Neural cell (in vitro differentiated cells): ENCODE measurements at regions not wholly inside any gene's neighbourhood (a gene's known extent, or its start where the extent isn't known, plus 50 kb on each side); places are given as distances from the start of the nearest gene placed in this dataset.

ENCODE experiments used
- EP300 ChIP-seq: fragments of 450-650 bp; conservative IDR thresholded peaks from 2 replicates; pipeline ENCODE4 v1.6.1; 2014; ENCODE audit warnings: antibody characterized with exemption, mild to moderate bottlenecking, moderate library complexity; ENCODE audit not compliant: poor library complexity, severe bottlenecking
- EZH2 ChIP-seq: fragments of 200-600, 300-800 bp; shearing (Covaris generic), sonication (generic); IDR thresholded peaks from 2 replicates; pipeline ENCODE4 v1.6.1; 2014; ENCODE audit warnings: antibody characterized with exemption, low read length, borderline replicate concordance, mild to moderate bottlenecking; ENCODE audit not compliant: insufficient read depth, poor library complexity, severe bottlenecking
- MXI1 ChIP-seq: fragments of 450-650 bp; conservative IDR thresholded peaks from 2 replicates; pipeline ENCODE4 v1.6.1; 2014; ENCODE audit warnings: antibody characterized with exemption, mild to moderate bottlenecking; ENCODE audit not compliant: poor library complexity, severe bottlenecking
- POLR2AphosphoS5 ChIP-seq: IDR thresholded peaks from 2 replicates; pipeline ENCODE4 v1.6.1; 2012
- RAD21 ChIP-seq: fragments of 450-650 bp; conservative IDR thresholded peaks from 2 replicates; pipeline ENCODE4 v1.6.1; 2014; ENCODE audit warnings: antibody characterized with exemption, mild to moderate bottlenecking, moderate library complexity
- SMC3 ChIP-seq: fragments of 450-650 bp; conservative IDR thresholded peaks from 2 replicates; pipeline ENCODE4 v1.6.1; 2014; ENCODE audit warnings: antibody characterized with exemption, mild to moderate bottlenecking, moderate library complexity; ENCODE audit not compliant: poor library complexity
- TF ChIP-seq, protein P1 (sequence below): fragments of 450-650 bp; IDR thresholded peaks from 2 replicates; pipeline ENCODE4 v1.5.1; 2014; ENCODE audit warnings: antibody characterized with exemption, mild to moderate bottlenecking, moderate library complexity; ENCODE audit not compliant: poor library complexity, severe bottlenecking
- TF ChIP-seq, protein P2 (sequence below): IDR thresholded peaks from 2 replicates; pipeline ENCODE4 v1.6.1; 2012; ENCODE audit warnings: borderline replicate concordance

DNA sequence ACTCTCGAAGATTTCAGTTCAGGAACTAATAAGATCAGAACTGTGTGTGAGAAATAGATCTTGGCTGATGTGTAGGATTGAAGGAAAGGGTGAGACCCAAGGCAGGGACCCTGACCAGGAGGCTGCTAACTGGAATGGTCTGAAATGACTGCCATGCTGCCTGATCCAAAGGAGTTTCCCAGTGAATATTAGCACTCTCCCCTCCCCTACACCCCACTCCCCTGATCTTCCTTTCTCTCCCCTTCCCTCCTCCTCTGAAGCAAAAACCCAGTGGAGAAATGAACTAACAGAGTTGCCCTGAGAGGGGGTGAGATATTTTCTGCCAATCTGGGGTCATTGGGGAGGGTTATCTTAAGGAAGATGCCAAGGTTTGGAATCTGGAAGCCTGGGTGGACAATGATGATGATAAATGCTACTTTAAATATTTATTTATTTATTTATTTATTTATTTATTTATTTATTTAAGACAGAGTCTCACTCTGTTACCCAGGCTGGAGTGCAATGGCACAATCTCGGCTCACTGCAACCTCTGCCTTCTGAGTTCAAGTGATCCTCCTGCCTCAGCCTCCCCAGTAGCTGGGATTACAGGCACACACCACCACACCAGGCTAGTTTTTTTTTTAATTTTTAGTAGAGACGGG is 371.0 kb upstream of the CHD6 start:
- TF ChIP-seq, protein P1, sequence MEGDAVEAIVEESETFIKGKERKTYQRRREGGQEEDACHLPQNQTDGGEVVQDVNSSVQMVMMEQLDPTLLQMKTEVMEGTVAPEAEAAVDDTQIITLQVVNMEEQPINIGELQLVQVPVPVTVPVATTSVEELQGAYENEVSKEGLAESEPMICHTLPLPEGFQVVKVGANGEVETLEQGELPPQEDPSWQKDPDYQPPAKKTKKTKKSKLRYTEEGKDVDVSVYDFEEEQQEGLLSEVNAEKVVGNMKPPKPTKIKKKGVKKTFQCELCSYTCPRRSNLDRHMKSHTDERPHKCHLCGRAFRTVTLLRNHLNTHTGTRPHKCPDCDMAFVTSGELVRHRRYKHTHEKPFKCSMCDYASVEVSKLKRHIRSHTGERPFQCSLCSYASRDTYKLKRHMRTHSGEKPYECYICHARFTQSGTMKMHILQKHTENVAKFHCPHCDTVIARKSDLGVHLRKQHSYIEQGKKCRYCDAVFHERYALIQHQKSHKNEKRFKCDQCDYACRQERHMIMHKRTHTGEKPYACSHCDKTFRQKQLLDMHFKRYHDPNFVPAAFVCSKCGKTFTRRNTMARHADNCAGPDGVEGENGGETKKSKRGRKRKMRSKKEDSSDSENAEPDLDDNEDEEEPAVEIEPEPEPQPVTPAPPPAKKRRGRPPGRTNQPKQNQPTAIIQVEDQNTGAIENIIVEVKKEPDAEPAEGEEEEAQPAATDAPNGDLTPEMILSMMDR, result no peak
- TF ChIP-seq POLR2AphosphoS5, result no peak
- no peak for TF ChIP-seq SMC3
- no peak for TF ChIP-seq EZH2
- TF ChIP-seq, protein P2, sequence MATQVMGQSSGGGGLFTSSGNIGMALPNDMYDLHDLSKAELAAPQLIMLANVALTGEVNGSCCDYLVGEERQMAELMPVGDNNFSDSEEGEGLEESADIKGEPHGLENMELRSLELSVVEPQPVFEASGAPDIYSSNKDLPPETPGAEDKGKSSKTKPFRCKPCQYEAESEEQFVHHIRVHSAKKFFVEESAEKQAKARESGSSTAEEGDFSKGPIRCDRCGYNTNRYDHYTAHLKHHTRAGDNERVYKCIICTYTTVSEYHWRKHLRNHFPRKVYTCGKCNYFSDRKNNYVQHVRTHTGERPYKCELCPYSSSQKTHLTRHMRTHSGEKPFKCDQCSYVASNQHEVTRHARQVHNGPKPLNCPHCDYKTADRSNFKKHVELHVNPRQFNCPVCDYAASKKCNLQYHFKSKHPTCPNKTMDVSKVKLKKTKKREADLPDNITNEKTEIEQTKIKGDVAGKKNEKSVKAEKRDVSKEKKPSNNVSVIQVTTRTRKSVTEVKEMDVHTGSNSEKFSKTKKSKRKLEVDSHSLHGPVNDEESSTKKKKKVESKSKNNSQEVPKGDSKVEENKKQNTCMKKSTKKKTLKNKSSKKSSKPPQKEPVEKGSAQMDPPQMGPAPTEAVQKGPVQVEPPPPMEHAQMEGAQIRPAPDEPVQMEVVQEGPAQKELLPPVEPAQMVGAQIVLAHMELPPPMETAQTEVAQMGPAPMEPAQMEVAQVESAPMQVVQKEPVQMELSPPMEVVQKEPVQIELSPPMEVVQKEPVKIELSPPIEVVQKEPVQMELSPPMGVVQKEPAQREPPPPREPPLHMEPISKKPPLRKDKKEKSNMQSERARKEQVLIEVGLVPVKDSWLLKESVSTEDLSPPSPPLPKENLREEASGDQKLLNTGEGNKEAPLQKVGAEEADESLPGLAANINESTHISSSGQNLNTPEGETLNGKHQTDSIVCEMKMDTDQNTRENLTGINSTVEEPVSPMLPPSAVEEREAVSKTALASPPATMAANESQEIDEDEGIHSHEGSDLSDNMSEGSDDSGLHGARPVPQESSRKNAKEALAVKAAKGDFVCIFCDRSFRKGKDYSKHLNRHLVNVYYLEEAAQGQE, result no peak
- no peak for TF ChIP-seq EP300
- TF ChIP-seq RAD21, result no peak
- no peak for TF ChIP-seq MXI1
